Activated CD4-positive, alpha-beta T cell treated with anti-CD3 and anti-CD28 coated beads, Interleukin-2, amount 50 U/mL, for 1 hour (primary cell): ENCODE measurements at regions not wholly inside any gene's neighbourhood (a gene's known extent, or its start where the extent isn't known, plus 50 kb on each side); places are given as distances from the start of the nearest gene placed in this dataset.

ENCODE experiments used
- DNase-seq: peaks from one replicate; pipeline ENCODE4 v3.0.0-alpha.2; 2020

GRCh38 chr21:38743772-38744529 lies 61.8 kb upstream of the ETS2 start:
- no peak for DNase-seq

GRCh38 chr21:38744861-38745260 lies 60.9 kb upstream of the ETS2 start:
- DNase-seq = no peak

GRCh38 chr21:38747810-38748209 lies 57.9 kb upstream of the ETS2 start:
- DNase-seq = no peak

GRCh38 chr21:38751379-38752050 lies 54.2 kb upstream of the ETS2 start:
- no peak for DNase-seq

- DNase-seq = no peak
Observed at GRCh38 chr21:38752051-38752505, 53.7 kb upstream of the ETS2 start.

- DNase-seq = no peak
Observed at GRCh38 chr21:38753114-38753513, 52.6 kb upstream of the ETS2 start.

- DNase-seq = no peak
Observed at GRCh38 chr21:38753557-38753971, 52.2 kb upstream of the ETS2 start.
